Lung (tissue), 11 donors: ENCODE measurements at regions not wholly inside any gene's neighbourhood (a gene's known extent, or its start where the extent isn't known, plus 50 kb on each side); places are given as distances from the start of the nearest gene placed in this dataset.

Experiments used
- ATAC-seq: fragments of 200-7000 bp; cut with Tn5 transposase; one replicate; pipeline ENCODE4 v1.9.1; 2020; ENCODE audit warnings: moderate number of reproducible peaks; ENCODE audit not compliant: insufficient read depth, low FRiP score
- DNase-seq, 3 donors: peaks; one replicate each; pipeline ENCODE4 v3.0.0-alpha.2; 2013 to 2017
- H3K27ac ChIP-seq, 2 donors: one replicate each; pipeline ENCODE4 v1.5.1; 2013; ENCODE audit warnings: mild to moderate bottlenecking in 2 of 2, moderate library complexity in 2 of 2, control low read depth in 1 of 2, inconsistent platforms in 1 of 2, low read depth in 1 of 2, low read length in 1 of 2
- H3K27me3 ChIP-seq, 3 donors: one replicate each; pipeline ENCODE4 v1.5.1; 2013; ENCODE audit warnings: low read length in 2 of 3; ENCODE audit not compliant: control insufficient read depth in 3 of 3, insufficient read depth in 3 of 3
- H3K36me3 ChIP-seq, 4 donors: one replicate each; pipeline ENCODE4 v1.5.1; 2013; ENCODE audit warnings: low read length in 4 of 4, mild to moderate bottlenecking in 1 of 4, moderate library complexity in 1 of 4; ENCODE audit not compliant: control insufficient read depth in 4 of 4, insufficient read depth in 4 of 4
- H3K4me1 ChIP-seq, 5 donors: one replicate each; pipeline ENCODE4 v1.5.1; 2013; ENCODE audit warnings: low read length in 5 of 5, mild to moderate bottlenecking in 2 of 5, moderate library complexity in 1 of 5; ENCODE audit not compliant: control insufficient read depth in 5 of 5, insufficient read depth in 5 of 5
- H3K4me3 ChIP-seq: one replicate; pipeline ENCODE4 v1.5.1; 2013; ENCODE audit warnings: mild to moderate bottlenecking, control low read depth, moderate library complexity
- H3K9ac ChIP-seq, 2 donors: one replicate each; pipeline ENCODE4 v1.5.1; 2013; ENCODE audit warnings: low read length in 2 of 2, control low read depth in 1 of 2; ENCODE audit not compliant: insufficient read depth in 1 of 2
- H3K9me3 ChIP-seq, 4 donors: one replicate each; pipeline ENCODE4 v1.5.1; 2013; ENCODE audit warnings: low read length in 3 of 4, mild to moderate bottlenecking in 1 of 4, moderate library complexity in 1 of 4; ENCODE audit not compliant: control insufficient read depth in 4 of 4, insufficient read depth in 3 of 4
- WGBS, 2 donors: extraction: QIAGEN DNeasy Blood & Tissue Kit; methylation state at CpG; one replicate each; pipeline ENCODE4 v1.1.7; 2013; 5-methylcytosine and 5-hydroxymethylcytosine counted together
- TF ChIP-seq, protein P1 (sequence below): IDR thresholded peaks from 2 replicates; pipeline ENCODE4 v1.5.1; 2012; ENCODE audit warnings: mild to moderate bottlenecking; ENCODE audit errors: control extremely low read depth, extremely low read depth
- donor health status: control.
- donor health status: control.
- donor health status: Bipolar disorder and iron deficiency.
- donor health status: healthy.
- donor health status: DM: yes; HTN: yes; CAD: no.

DNA sequence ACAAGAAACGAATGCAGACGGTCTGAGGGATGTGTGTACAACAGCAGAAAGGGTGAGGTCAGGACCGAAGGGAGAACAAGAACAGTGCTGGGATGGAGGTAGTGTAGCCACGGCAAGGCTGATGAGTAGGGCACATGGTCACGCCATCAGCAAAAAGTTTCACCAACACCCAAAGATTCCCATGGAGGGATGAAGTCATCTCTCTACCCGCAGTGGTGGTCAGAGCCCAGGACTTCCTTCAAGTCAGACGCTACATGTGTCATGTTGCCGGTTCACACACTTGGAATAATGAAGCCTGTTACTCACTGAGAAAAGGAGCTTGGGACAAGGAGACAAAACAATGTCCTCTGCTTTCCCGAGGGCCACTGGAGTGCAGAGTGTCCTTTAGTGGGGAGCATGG lies 79.7 kb downstream of the SALL1 start:
- TF ChIP-seq, protein P1, sequence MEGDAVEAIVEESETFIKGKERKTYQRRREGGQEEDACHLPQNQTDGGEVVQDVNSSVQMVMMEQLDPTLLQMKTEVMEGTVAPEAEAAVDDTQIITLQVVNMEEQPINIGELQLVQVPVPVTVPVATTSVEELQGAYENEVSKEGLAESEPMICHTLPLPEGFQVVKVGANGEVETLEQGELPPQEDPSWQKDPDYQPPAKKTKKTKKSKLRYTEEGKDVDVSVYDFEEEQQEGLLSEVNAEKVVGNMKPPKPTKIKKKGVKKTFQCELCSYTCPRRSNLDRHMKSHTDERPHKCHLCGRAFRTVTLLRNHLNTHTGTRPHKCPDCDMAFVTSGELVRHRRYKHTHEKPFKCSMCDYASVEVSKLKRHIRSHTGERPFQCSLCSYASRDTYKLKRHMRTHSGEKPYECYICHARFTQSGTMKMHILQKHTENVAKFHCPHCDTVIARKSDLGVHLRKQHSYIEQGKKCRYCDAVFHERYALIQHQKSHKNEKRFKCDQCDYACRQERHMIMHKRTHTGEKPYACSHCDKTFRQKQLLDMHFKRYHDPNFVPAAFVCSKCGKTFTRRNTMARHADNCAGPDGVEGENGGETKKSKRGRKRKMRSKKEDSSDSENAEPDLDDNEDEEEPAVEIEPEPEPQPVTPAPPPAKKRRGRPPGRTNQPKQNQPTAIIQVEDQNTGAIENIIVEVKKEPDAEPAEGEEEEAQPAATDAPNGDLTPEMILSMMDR: no peak

DNA sequence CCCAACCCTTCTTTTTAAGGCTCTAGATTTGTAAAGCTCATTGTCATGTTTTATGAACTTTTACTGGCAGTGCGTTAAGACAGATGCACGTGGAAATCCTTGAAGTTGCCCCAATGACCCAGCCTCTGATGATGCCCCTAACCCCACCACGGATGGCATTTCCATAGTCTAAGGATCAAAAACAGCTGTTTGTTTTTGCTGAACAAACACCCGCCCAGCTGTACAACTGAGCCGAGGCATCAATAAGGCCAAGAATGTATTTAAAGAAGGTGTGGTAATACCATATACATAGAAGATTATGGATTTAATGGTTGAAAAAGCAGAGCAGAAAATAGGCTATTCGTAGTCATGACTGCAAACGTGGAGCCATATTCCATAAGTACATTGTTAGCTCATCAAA lies 83.7 kb downstream of the SALL1 start:
- Histone ChIP-seq H3K9ac (no peak overlapping the region), H3K36me3 (no peaks in the 10 kb centered on the region), H3K27ac (no peak overlapping the region), H3K9me3 (peaks cover 0 to 2% (median 0%) of the 10 kb centered on the region in 4 donors), H3K4me1 (no peaks in the 10 kb centered on the region), H3K27me3 (peaks cover 0 to 6% (median 0%) of the 10 kb centered on the region in 3 donors), H3K4me3 (no peak overlapping the region)
- ATAC-seq (no peak), DNase-seq (no peak)
- 77 to 83% methylated on average over 7 of the region's 7 CpGs for WGBS, 2 donors
- TF ChIP-seq, protein P1: no peak

More for the DNA sequence above, 79.7 kb downstream of the SALL1 start:
- ATAC-seq: no peak
- H3K27ac ChIP-seq: no peak overlapping the region
- no peaks in the 10 kb centered on the region for H3K4me1 ChIP-seq
- no peak overlapping the region for H3K4me3 ChIP-seq
- H3K36me3 ChIP-seq: no peaks in the 10 kb centered on the region
- 74 to 85% methylated on average over 9 of the region's 9 CpGs for WGBS, 2 donors
- DNase-seq: no peak
- H3K27me3 ChIP-seq: peaks cover 0 to 6% (median 0%) of the 10 kb centered on the region in 3 donors
- H3K9ac ChIP-seq: no peak overlapping the region
- H3K9me3 ChIP-seq: peaks cover 0 to 3% (median 0%) of the 10 kb centered on the region in 4 donors

DNA sequence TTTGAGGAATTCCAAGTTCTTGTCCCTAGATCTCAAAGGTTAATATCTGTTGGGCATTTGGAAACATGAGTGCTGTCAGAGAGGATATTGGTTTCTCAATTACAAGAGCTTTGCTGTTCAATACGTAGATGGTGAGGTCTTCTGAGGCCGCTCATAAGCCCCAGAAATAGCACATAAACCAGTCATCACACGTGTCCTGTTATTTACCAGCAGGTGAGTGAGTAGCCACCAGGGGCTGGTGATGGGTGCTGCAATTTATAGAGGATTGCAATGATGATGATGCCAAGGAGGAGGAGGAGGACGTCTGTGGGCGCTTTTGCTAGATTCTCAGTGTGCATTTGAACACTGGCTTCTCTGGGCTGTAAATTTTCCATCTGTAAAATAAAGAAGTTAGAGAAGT lies 89.0 kb downstream of the SALL1 start:
- no peak overlapping the region for H3K4me3 ChIP-seq
- ATAC-seq: no peak
- H3K27me3 ChIP-seq: peaks cover 0 to 5% (median 4%) of the 10 kb centered on the region in 3 donors
- H3K4me1 ChIP-seq: no peaks in the 10 kb centered on the region
- DNase-seq: no peak
- 66 to 75% methylated on average over 5 of the region's 5 CpGs for WGBS, 2 donors
- no peak overlapping the region for H3K27ac ChIP-seq
- no peak overlapping the region for H3K9ac ChIP-seq
- H3K36me3 ChIP-seq: no peaks in the 10 kb centered on the region
- H3K9me3 ChIP-seq: peaks cover 0 to 5% (median 0%) of the 10 kb centered on the region in 4 donors
- TF ChIP-seq, protein P1: no peak

DNA sequence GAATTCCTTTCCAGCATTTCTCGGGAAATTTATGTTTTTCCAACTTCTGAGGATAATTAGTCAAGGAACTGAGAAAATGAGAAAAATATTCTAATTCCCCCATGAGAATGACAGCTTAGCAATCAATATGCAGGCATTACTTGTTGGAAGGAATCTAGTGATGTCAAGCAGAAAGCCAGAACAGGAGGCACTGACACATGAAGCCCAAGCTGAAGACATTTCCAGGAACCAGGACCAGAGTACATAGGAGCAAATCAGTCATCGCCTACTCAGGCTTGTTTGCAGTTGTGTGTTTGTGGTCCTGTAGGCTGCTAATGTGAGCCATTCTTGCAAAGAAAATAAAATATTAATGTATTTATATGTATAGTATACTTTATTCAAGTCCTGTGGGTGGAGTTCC lies 89.7 kb downstream of the SALL1 start:
- peaks cover 0 to 5% (median 4%) of the 10 kb centered on the region in 3 donors for H3K27me3 ChIP-seq
- H3K9ac ChIP-seq: no peak overlapping the region
- H3K4me3 ChIP-seq: no peak overlapping the region
- H3K9me3 ChIP-seq: peaks cover 0 to 5% (median 0%) of the 10 kb centered on the region in 4 donors
- H3K36me3 ChIP-seq: no peaks in the 10 kb centered on the region
- H3K4me1 ChIP-seq: no peaks in the 10 kb centered on the region
- WGBS, 2 donors: 90 to 91% methylated on average over 2 of the region's 2 CpGs
- DNase-seq (peak in 1 of 3 donors; percentile 14), ATAC-seq (no peak)
- TF ChIP-seq, protein P1: no peak
- no peak overlapping the region for H3K27ac ChIP-seq
